ENCODE measurements at regions not wholly inside any gene's neighbourhood (a gene's known extent, or its start where the extent isn't known, plus 50 kb on each side); places are given as distances from the start of the nearest gene placed in this dataset.
"Not testable (repeated sequence)": the region's sequence is repeated elsewhere in the genome, so short reads cannot be mapped to it uniquely, and the experiment has no call there.

DNA sequence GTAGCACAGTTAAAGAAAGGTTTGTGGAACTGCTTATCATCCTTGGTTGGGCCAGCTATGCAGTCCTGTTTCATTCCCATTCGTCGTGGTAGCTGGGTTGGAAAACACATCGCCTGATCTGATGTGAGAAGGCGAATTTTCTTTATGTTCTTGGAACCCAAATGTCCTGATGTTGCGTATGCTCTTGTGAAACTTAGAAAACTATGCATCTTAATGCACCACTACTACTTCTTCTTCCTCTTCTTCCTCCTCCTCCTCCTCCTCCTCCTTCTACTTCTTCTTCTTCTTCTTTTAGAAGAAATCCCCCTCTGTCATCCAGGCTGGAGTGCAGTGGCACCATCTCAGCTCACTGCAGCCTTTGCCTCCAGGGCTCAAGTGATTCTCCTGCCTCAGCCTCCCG is 381.6 kb downstream of the UTRN start:
- Histone ChIP-seq H3K27me3 (no peaks in the 10 kb centered on the region), H3K4me1 (no peaks in the 10 kb centered on the region), H3K4me3 (no peak overlapping the region), H3K27ac (no peak overlapping the region), H3K36me3 (ENCODE audit: low read depth, missing control alignments) (no peaks in the 10 kb centered on the region), H3K9me3 (no peaks in the 10 kb centered on the region)
- WGBS, 2 donors = 88 to 91% methylated on average over 6 of the region's 6 CpGs
- DNase-seq = no peak
- intact Hi-C loops (cut with DNase I; ENCODE audit: low total_unique reads) = no loop called here
- TF ChIP-seq POLR2A (IDR thresholded peaks at IDR 0.05) = no peak
- TF ChIP-seq CTCF (IDR thresholded peaks at IDR 0.05) = no peak

DNA sequence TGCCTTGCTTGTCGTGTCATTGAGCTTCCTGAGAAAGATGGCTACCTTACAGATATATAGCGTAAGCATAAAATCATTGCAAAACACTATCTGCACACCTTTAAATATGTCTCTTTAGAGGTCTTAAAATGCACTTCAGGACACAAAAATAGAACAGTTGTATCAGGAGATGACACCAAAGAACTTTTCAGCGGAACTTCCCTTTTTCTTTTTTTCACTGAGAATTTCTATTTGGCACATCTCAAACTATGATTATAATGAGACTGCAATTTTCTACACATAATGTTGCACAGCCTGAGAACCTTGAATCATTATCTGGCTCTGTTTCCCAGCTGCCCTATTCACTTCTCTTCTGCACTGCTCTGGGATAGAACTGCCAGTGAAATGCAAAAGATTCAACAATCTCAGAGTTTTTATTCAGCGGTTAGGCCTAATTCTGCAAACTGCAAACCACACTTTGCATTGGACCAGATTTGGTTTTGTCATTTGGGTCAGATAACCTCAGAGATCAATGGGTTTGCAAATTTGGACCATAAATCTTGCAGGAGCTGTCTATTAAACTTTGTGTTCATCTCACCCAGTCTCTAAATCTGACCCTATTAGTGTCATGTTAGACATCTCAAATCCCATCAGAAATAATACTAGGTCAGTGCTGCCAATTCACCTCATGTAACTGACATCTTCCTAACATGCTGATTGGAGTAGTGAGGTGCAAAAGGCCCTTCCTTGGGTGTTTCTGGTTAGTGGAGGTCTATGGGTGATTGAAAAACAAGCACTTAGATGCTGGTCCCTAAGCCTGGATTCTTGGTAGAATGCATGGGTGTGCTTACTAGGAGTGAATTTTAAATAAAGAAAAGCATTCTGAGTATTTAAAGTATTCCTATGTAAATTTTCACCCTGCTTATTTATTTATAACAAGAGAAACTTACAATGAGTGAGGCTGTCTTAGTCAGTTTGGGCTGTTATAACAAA is 382.7 kb downstream of the UTRN start:
- no peaks in the 10 kb centered on the region for H3K27me3 ChIP-seq
- no peak overlapping the region for H3K4me3 ChIP-seq
- no peaks in the 10 kb centered on the region for H3K4me1 ChIP-seq
- no peak overlapping the region for H3K27ac ChIP-seq
- DNase-seq = no peak
- no peaks in the 10 kb centered on the region for H3K9me3 ChIP-seq
- H3K36me3 ChIP-seq (ENCODE audit: low read depth, missing control alignments) = no peaks in the 10 kb centered on the region
- no peak for TF ChIP-seq POLR2A (IDR thresholded peaks at IDR 0.05)
- TF ChIP-seq CTCF (IDR thresholded peaks at IDR 0.05) = no peak
- WGBS, 2 donors = 78 to 85% methylated on average over 4 of the region's 4 CpGs
- intact Hi-C loops (cut with DNase I; ENCODE audit: low total_unique reads) = no loop called here

- DNase-seq; H3K27me3 ChIP-seq; intact Hi-C loops (cut with DNase I; ENCODE audit: low total_unique reads); H3K4me1 ChIP-seq; H3K27ac ChIP-seq; H3K9me3 ChIP-seq; H3K36me3 ChIP-seq (ENCODE audit: low read depth, missing control alignments); H3K4me3 ChIP-seq: not testable (repeated sequence)
- whole genome bisulfite sequencing, 2 donors = 92 to 97% methylated on average over 1 of the region's 1 CpG
These were observed 385.1 kb downstream of the UTRN start for GRCh38 chr6:144670259-144670658.

DNA sequence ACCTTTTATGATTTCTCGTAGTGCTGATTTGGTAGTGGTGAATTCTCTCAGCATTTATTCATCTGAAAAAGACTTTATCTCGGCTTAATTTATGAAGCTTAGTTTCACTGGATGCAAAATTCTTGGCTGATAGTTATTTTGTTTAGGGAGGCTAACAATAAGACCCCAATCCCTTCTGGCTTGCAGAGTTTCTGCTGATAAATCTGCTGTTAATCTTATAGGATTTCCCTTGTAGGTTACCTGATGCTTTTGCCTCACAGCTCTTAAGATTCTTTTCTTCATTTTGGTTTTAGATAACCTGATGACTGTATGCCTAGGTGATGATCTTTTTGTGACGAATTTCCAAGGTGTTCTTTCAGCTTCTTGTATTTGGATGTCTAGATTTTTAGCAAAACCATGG is 388.7 kb downstream of the UTRN start:
- 95 to 96% methylated on average over 3 of the region's 3 CpGs for WGBS, 2 donors
- no peaks in the 10 kb centered on the region for H3K9me3 ChIP-seq
- DNase-seq = no peak
- H3K4me3 ChIP-seq = no peak overlapping the region
- TF ChIP-seq CTCF (IDR thresholded peaks at IDR 0.05) = no peak
- no peak for TF ChIP-seq POLR2A (IDR thresholded peaks at IDR 0.05)
- H3K27ac ChIP-seq = no peak overlapping the region
- intact Hi-C loops (cut with DNase I; ENCODE audit: low total_unique reads) = no loop called here
- no peaks in the 10 kb centered on the region for H3K27me3 ChIP-seq
- H3K4me1 ChIP-seq = no peaks in the 10 kb centered on the region
- H3K36me3 ChIP-seq (ENCODE audit: low read depth, missing control alignments) = no peaks in the 10 kb centered on the region

- 90% methylated on average over 6 of the region's 6 CpGs for WGBS, 2 donors
- no peak for DNase-seq
- Histone ChIP-seq H3K9me3 (no peaks in the 10 kb centered on the region), H3K27me3 (no peaks in the 10 kb centered on the region), H3K4me3 (no peak overlapping the region), H3K36me3 (ENCODE audit: low read depth, missing control alignments) (no peaks in the 10 kb centered on the region), H3K4me1 (no peaks in the 10 kb centered on the region), H3K27ac (no peak overlapping the region)
- intact Hi-C loops (cut with DNase I; ENCODE audit: low total_unique reads) = no loop called here
- TF ChIP-seq CTCF (IDR thresholded peaks at IDR 0.05) (no peak), POLR2A (IDR thresholded peaks at IDR 0.05) (no peak)
These were observed 390.2 kb downstream of the UTRN start for GRCh38 chr6:144675231-144675861.

DNA sequence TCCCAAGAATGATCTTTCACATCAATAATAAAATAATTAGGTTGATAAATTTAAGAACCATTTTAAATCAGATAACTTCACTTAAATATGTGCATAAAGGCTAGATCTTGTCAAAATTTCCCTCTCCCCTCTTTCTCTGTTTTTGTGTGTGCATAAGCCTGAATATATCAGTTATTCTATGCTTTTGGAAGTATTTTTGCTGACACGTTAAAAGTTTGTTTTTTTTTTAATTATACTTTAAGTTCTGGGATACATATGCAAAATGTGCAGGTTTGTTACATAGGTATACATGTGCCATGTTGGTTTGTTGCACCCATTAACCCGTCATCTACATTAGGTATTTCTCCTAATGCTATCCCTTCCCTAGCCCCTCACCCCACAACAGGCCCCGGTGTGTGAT is 391.2 kb downstream of the UTRN start:
- H3K27ac ChIP-seq; H3K4me1 ChIP-seq; DNase-seq; H3K36me3 ChIP-seq (ENCODE audit: low read depth, missing control alignments); intact Hi-C loops (cut with DNase I; ENCODE audit: low total_unique reads); H3K9me3 ChIP-seq; H3K27me3 ChIP-seq; H3K4me3 ChIP-seq: not testable (repeated sequence)
- 88 to 91% methylated on average over 3 of the region's 3 CpGs for WGBS, 2 donors

- H3K9me3 ChIP-seq; H3K4me3 ChIP-seq; H3K36me3 ChIP-seq (ENCODE audit: low read depth, missing control alignments); DNase-seq; H3K27me3 ChIP-seq; H3K27ac ChIP-seq; intact Hi-C loops (cut with DNase I; ENCODE audit: low total_unique reads); H3K4me1 ChIP-seq: not testable (repeated sequence)
- WGBS, 2 donors = 92 to 95% methylated on average over 4 of the region's 4 CpGs
These were observed 392.1 kb downstream of the UTRN start for GRCh38 chr6:144677263-144677662.
